ENCODE measurements at regions not wholly inside any gene's neighbourhood (a gene's known extent, or its start where the extent isn't known, plus 50 kb on each side); places are given as distances from the start of the nearest gene placed in this dataset.
"Not testable (repeated sequence)": the region's sequence is repeated elsewhere in the genome, so short reads cannot be mapped to it uniquely, and the experiment has no call there.

- DNase-seq, result no peak
These were observed 361.5 kb downstream of the RRAGC start for GRCh38 chr1:38497921-38498656.

- DNase-seq, result not testable (repeated sequence)
These were observed 366.3 kb downstream of the RRAGC start for GRCh38 chr1:38493306-38493705.

DNA sequence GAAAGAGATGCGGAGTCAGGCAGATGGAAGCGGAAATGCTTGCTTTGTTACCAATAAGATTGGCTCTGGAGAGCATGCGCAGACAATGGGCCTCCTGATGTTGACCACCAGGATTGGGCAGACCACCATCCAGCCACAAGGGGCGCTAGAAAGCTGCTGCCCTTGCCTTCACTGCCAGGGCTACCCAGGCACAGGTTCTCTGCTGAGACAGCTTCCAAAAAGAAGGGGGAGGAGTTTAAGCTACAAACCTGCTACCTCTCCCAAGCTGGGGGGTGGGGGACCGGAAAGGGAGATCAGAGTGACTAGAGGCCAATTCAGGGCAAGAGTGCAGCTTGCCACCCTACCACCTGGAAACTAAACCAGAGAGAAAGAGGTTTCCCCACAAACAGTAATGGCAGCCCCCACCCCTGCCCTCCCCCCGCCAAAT lies 369.7 kb downstream of the RRAGC start:
- DNase-seq, result peak; percentile 60

DNA sequence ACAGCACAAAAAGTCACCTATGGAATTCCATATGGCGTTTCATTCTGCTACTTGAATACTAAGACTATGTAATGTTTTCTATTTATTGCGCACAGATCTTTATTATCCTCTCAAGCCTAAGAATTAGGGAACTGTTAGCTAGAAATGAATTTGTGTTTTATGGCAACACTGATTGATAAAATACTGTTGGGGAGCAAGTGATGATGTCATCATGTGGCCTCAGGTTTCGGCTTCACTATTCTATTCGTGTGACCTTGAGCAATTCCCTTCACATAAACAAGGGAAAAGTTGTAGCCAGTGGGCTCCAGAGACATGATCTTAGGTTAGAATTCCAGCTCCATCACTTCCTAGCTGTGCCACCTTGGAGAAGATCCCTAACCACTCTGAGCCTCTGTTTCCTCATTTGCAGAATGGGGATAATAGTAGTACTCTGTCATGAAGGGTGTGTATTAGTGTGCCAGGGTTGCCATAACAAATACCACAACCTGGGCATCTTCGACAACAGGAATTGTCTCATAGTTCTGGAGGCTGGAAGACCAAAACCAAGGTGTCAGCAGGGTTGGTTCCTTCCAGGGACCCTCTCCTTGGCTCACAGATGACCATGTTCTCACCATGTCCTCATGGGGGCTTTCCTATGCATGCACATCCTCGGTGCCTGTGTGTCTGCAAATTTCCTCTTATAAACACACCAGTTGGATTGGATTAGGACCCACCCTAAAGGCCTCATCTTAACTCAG lies 371.2 kb downstream of the RRAGC start:
- DNase-seq, result no peak

- no peak for DNase-seq
These were observed 372.2 kb downstream of the RRAGC start for GRCh38 chr1:38487396-38487795.

DNA sequence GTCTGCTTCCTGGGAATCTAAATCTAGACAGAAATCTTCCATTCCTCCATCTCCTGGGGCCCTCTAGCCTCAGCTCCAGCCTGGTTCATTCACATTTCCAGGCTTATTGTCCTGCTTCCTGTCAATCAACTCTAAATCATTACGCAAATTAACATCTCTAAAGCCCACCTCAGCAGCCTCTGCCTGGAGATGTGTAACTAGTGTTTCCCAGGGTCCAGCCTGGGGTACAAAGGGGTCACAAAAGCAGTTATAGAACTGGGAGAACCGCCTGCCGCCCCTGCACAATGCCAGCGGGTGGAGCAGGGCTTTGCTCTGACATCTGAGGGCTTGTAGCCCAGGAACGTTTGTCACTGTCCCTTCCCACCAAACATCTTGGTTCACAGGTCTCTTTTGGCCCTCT lies 373.5 kb downstream of the RRAGC start:
- no peak for DNase-seq

DNA sequence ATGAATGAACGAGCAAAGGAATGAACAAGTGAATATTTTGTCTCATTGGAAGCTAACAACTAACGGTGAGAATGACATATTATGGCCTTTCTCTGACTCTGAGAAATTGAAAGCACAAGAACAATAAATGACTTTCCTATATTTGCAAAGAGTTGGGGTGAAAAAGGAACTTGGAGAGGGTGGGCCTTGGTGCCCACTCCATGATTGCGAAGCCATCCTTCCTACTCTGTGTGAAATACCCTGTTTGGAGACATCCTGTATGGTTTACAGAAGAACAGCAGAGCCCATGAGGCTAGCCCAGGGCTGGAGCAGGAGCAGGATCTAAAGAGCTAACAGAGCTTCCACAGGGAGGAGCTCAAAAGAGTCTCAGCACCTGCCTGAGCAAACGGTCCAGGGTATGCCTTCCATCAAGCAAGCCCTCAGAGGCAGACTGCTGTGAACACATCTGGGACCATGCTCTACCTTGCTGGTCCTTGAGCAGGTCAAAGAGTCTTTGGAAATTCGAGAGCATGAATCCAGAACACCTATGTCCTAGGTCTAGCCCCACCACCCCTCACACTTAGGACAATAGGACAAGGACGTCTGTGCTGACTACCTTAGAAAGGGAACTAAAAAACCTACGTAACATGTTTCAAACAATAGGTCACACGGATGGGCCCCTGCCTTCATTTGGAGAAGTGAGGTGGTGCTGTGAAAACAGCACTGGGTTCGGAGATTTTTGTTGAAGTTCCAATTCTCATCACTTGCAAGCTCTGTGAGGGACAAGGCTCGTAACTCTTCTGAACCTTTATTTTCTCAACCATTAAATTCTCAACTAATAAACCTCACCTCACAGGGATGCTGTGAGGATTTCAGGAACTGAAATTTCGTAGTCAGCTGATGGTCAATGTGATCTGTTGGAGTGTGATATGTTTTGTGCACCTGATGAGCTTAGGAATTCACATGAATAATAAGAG lies 377.4 kb downstream of the RRAGC start:
- no peak for DNase-seq

- DNase-seq, result not testable (repeated sequence)
These were observed 379.9 kb downstream of the RRAGC start for GRCh38 chr1:38479662-38480061.

DNA sequence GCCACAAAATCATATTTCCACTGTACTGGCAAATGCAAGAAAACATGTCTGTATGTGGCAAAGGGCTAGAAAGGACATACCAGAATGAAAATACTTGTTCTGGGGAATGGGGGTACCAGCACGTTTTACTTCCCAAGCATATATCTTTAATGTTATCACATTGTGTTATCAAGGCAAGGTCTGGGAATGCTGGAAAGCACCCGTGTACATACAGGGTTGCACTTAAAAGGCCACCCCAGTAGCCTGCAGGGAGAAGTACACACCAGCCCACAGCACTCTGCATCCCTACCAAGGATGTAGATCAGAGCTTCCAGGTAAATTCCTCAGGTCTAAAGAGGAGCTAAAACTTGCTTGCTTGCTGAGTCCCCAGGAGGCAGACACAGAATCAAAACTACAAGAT lies 381.8 kb downstream of the RRAGC start:
- no peak for DNase-seq

GRCh38 chr1:38476850-38477178 lies 382.8 kb downstream of the RRAGC start:
- DNase-seq, result no peak

DNA sequence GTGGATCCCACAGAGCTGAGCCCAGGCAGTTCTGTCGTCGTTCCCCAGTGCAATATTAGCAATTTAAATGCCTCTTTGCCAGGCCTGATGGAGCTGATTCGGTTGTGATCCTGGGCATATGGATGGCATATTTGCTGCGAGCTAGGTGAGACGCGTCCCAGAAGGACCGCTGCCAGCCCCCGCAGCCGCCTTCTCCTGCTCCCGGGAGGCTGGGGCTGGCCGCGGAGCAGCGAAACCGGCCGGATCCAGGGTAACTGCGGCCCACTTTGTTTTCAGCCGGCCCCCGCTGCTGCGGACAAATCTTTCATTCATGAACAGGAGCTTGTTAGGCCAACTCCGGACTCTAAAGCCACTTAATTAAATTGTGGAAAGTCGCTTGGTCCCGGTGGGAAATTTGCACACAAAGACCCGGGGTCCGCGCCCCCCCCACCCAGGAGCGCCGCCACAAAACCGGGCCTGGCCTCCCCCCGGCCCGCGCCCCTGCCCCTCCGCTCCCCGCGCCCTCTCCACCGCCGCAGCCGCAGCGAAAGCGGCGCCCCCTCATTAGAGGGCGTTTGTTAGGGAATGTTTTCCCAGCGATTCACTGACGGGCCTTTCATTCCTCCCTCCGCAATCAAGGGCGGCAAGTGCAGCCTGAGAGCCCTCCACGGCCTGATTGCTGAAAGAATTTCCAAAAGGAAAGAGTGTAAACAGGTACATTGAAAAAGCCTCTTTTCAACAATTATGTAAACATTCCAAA lies 383.3 kb downstream of the RRAGC start:
- DNase-seq, result no peak

DNA sequence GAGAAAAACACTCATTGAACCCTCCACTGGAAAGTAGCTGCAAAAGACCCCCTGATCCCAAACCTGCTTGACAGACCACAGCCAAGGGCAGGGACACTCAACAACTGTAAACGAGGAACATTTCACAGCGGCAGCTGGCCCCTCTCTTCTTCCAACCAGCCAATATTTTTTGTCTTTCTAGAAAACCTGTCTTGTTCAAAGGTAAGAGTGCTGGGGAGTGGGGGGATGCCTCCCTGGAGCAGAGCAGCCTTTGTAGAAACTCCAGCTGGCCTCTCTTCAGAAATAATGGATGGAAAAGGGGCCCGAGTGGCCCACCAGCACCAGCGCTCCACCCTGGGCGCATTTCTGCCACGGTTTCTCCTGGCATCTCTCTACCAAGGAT lies 384.0 kb downstream of the RRAGC start:
- DNase-seq, result no peak

DNA sequence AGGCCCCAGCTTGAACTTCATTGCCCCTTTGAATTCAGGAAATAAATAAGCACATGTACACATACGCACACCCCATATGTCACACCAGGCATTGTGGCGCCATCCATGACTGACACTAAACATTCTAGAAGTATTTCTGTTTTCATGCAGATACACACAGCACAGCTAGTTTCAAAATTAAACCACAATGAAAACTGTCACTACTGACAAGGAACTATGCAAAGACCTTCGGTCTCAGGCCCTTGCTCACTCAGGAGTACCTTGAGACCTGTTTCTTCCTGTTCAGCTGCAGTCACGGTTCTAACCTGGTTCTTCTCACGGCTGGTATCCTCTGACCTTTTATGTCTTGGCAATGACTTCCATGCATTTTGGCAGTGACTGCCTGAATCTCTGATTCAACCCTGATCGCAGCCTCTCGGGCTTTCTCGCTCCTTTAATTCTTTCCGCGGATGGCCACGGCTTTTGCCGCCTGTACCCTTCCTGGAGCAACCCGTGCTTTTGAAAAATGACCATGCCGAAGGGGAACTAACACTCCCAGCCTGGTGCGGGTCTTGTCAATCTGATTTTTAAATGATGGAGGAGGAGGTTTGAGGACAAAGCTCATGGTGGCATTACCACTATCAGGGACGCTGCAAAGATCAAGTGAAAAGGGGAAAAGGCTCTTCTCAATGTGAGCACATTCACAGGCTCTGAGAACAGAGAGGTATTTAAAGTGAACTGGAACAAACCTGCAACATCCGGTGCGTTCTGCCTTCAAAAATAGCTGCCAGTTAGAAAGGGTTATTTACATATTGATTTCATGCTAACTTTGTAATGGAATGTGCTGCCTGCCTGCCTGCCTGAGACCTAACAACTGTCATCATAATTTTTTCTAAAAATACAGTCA lies 384.6 kb downstream of the RRAGC start:
- peak; percentile 10 for DNase-seq

DNA sequence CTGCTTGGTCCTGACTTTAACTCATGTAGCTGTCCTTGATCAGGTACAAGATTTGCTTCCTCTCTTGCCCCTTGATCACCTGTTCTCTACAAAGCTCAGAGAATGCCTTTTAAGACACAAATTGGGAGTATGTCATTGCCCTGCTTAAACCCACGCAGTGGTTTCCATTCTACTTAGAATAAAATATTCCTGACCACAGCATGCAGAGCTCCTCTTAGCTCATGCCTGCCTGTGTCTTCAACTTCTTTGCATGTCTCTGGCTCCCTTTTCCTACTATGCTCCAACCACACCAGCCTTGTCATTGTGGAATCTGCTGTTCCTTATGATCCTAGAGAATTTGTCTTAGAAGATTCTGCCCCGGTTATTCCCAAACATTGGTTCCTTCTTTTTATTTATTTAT lies 393.1 kb downstream of the RRAGC start:
- DNase-seq, result no peak

DNA sequence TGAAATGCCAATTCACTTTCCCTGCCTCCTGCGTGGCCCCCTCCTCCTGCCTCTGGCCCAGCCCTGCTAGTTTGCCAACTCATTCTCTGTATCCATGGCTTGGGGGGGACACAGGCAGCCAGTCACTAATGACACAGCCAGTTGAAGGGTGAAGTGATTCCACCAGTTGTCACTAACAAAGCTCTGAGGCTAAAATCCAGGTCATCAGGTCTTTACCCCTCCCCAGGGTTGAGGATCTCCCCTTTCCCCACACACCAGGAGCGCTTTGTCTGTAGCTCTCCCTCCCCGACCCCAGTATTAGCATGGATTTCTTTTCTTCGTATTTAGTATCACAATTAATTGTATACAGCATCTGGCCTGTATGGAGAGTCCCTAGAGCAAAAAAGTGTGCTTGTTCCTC lies 394.1 kb downstream of the RRAGC start:
- DNase-seq, result no peak

DNA sequence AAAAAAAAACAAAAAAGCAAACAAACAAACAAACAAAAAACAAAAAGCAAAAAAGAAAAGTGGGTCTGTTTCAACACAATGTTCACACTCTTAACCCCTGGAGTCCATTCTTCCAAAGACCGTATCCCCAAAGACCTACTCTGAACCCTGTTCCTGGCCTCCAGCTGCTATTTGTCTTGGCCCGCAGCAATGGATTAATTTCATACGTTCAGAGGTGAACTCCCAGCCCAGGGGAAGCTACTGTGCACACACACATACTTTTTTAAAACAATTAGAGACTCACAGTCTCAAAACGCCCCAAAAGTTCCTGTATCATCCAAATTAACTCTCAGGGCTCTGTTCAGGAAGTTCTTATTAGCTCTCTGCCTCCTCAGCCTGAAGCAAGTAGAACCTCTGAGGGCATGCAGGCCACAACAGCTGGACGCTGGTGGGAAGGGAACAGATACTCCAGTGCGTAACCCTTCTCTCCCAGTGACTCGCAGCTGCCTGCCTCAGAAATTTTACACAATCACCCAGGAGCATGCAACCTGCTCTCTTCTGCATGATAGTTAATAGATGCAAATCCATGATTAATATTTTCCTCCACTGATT lies 395.4 kb downstream of the RRAGC start:
- no peak for DNase-seq

DNA sequence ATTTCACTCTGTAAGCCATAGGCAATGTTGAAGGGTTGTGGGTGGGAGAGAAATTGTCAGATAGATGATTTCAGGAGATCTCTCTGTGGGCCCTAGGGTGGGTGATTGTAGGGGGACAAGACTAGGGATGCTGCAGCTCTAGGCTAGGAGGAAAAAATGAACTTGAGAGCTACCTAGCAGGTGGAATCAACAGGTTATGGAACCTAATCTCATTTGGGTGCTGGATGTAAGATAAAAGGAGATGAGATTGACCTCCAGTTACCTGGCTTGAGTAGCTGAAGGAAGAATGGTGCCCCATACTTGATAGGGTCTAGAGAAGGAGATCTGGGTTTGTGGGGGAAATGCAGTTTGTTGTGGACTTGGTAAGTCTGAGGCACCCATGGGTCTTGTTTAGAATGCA lies 396.5 kb downstream of the RRAGC start:
- no peak for DNase-seq

DNA sequence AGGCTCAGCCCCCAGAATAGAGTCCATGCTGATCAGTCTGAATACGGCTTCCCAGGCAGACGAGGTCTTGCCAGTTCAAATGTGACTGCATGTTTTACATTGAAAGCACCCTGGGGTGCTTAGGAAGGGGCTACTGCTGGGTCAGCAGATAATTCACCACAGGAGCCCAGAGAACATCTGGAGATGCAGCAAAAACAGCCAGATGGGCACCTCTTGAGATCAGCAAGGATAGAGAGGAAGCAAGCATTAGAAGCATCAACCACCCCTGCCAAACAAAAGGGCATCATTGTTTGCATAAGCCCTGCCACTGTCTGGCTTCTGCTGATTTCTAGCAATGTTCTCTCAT lies 403.1 kb downstream of the RRAGC start:
- DNase-seq, result no peak

- no peak for DNase-seq
These were observed 403.6 kb downstream of the RRAGC start for GRCh38 chr1:38455829-38456530.

- no peak for DNase-seq
These were observed 404.7 kb downstream of the RRAGC start for GRCh38 chr1:38454749-38455441.

Measured in activated CD4-positive, alpha-beta T cell treated with anti-CD3 and anti-CD28 coated beads, Interleukin-10, Interleukin-2, amounts not matched to agents 100 ng/mL and 50 ng/mL, durations not matched to agents 16 hours and 8 hours (primary cell).